COLO829 (cell line): ENCODE measurements at regions not wholly inside any gene's neighbourhood (a gene's known extent, or its start where the extent isn't known, plus 50 kb on each side); places are given as distances from the start of the nearest gene placed in this dataset.
"Not testable (repeated sequence)": the region's sequence is repeated elsewhere in the genome, so short reads cannot be mapped to it uniquely, and the experiment has no call there.

ENCODE experiments used
- DNase-seq: peaks from one replicate; pipeline ENCODE4 v3.0.0; 2012; ENCODE audit warnings: low spot score

DNA sequence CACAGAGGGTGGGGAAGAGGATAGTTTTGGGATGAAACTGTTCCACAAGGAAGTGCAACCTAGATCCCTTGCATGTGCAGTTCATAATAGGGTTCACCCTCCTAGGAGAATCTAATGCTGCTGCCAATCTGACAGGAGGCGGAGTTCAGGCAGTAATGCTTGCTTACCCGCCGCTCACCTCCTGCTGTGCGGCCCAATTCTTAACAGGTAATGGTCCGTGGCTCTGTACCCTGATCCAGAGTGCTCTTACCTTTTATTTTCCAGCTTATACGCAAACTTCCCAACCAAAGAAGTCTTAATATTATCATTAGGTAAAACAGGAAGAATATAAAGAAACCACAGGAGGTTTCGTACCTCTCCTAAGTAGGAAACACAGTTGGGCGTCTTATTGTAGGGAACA lies 82.7 kb upstream of the CD302 start:
- DNase-seq = no peak

DNA sequence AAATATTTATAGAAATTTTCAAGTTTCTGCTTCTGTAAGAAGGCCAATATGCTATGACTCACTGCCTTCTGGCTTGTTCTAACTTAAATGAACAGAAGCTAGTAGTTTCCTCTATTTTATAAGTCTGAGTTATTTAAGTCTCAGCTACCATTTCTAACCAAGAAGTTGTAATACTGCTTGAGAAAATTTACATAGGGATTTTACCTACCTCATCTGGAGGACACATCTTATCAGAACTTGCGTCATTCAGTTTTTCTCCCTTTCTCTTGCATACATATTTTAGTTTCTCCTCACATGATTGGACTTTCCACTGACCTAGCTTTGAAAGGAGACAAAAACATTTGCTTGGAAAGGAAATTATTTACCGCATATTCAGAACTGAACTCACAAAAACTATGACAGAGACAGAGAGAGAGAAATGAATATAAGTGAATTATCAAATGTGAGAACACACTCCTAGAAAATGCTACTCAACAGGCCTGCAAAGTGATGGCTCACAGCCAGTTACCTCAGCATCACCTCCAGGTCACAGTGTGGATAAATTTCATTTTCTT lies 81.1 kb upstream of the CD302 start:
- no peak for DNase-seq

GRCh38 chr2:159875083-159875482 lies 77.1 kb upstream of the CD302 start:
- DNase-seq = no peak

GRCh38 chr2:159873258-159873657 lies 75.2 kb upstream of the CD302 start:
- no peak for DNase-seq

GRCh38 chr2:159872353-159872752 lies 74.3 kb upstream of the CD302 start:
- DNase-seq = no peak

DNA sequence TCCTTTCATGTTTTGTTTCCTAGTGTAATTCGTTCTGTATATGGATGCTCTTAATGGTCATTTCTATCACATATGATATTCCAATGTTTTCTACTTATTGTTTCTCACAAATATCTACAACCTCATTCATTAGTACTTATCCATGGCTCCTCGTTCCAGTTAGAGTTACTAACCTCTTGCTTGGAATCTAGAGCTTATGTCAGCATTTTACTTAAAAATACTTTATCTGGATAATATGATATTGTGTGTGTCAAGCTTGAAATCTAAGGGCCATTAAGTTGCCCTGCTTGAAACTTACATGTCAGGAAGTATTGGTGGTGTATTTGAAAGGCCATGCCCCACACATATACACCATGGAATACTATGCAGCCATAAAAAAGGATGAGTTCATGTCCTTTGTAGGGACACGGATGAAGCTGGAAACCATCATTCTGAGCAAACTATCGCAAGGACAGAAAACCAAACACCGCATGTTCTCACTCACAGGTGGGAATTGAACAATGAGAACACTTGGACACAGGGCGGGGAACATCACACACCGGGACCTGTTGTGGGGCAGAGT lies 70.7 kb upstream of the CD302 start:
- not testable (repeated sequence) for DNase-seq

GRCh38 chr2:159867567-159868361 lies 69.8 kb upstream of the CD302 start:
- DNase-seq = no peak

DNA sequence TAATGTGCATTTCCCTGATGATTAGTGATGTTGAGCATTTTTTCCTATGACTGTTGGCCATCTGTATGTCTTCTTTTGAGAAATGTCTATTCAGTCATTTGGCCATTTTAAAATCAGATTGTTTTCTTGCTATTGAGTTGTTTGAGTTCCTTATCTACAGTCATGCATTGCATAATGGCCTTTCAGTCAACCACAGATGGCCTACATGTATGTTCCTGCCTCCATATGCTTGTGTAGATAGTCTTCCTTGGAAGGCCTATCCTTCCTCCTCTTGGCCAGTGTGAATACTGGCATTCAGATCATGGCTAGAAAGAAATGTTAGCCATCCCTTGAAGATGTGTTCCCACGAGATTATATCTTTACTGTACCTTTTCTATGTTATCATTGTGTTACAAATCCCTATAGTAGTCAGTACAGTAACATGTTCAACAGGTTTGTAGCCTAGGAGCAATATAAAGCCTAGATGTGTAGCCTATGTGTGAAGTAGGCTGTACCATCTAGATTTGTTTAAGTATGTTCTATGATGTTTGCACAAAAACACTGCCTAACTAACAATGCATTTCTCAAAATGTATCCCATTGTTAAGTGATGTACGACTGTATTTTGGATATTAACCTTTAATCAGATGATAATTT lies 65.6 kb upstream of the CD302 start:
- no peak for DNase-seq

GRCh38 chr2:159860581-159861310 lies 62.7 kb upstream of the CD302 start:
- no peak for DNase-seq

- no peak for DNase-seq
These were observed 61.6 kb upstream of the CD302 start for GRCh38 chr2:159859583-159859982.

DNA sequence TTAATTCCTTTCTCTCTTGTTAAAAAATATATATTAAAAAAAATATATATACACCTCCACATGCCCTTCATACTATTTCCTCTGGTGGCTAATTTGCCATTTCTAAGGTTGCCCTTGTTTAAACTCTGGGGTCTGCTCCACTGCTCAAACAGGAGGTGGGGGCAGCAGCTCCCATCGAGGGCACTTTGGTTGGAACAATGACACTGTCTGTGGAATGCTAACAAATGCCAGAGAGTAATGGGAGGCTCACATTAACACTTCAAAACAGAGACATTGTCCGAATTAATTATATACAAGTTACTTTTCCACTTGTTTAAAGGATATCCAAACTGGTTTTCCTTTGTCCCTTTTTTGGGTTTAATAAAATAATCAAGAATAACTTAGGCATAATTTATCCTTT lies 58.8 kb upstream of the CD302 start:
- DNase-seq = no peak

- DNase-seq = peak; percentile 32
These were observed 57.6 kb upstream of the CD302 start for GRCh38 chr2:159855557-159856061.

GRCh38 chr2:159855143-159855542 lies 57.1 kb upstream of the CD302 start:
- DNase-seq = peak; percentile 15

DNA sequence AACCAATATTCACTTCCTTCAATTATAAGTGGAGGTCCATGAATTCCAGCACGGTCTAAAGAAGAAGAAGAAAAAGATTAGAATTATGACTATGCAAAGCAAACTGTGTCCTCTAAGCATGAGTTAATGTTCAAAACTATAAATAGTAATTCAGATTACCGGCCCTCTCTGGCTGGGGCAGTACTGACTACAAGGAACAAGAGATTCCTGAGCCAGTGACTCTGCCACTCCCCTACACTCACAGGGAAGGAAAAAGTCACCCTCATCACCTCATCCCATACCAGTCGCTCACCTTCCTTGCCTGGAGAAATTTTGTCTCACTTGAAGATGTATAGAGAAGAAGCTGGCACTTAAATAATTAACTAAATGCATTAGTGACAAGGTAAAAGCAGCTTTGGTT lies 56.5 kb upstream of the CD302 start:
- no peak for DNase-seq

DNA sequence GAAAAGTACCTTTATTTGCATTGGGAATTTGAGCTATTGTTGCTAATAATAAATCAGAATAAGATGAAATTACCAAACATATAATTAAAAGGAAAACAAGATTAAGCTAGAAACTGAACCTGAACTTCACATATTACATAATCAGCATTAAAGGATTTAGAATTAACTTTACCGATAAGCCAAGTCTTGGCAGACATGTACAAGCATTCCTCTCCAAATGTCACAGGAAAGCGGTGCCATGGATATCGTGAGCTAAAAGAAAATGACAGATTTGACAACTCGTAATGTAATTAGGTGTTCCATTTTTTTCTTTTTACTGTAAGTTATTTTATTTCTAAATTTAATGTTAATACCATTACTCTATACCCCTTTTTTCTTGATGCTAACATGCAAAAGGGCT lies 55.1 kb upstream of the CD302 start:
- no peak for DNase-seq

DNA sequence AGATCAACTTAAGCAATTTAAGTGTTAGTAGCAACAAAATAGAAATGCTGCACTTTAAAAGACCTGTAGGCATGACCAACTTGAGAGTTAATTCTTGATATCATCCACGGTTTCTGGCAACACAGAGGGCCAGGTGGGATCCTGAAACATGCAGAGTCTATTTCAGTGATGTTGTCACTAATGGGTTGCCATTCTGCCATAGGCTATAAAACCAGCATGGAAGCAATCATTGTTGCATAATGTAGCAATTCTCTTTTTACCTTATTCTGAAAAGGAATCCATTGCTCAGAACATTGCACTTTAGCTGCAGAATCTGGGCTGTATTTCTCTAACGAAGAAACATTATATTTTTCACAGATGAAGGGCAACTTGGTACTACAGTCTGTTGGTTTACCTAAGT lies 53.9 kb upstream of the CD302 start:
- DNase-seq = no peak

- no peak for DNase-seq
These were observed 52.8 kb upstream of the CD302 start for GRCh38 chr2:159850789-159851188.

DNA sequence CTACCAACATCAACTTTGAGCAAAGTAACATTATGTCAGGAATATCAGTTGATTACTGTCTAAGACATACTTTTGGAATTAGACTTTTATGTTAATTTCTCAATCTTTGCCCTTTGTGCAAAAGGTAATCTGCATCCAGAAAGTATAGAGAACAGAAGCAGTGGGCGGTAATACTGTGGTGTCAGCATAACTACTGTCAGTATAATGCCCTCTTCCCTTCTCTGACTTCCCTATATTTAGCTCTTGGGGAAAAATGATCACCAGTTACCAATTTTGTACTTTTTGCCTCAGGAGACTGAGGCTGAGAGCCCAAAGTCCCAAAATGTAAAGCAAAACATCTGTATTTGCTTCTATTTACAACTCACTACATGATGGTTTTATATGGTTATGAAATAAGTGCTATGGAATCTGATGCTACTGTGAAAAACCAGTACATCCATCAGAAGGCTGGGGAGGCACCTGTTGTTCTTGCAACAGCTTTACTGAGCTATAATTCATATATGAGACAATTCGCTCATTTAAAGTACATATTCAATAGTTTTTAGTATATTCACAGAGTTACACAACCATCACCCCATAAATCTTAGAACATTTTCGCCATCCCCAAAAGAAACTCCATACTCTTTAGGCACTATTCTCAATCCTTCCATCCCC lies 51.3 kb upstream of the CD302 start:
- no peak for DNase-seq
